ENCODE measurements at regions not wholly inside any gene's neighbourhood (a gene's known extent, or its start where the extent isn't known, plus 50 kb on each side); places are given as distances from the start of the nearest gene placed in this dataset.

GRCh38 chr9:88804254-88804596, 187.0 kb upstream of the S1PR3 start:
- no peaks in the 10 kb centered on the region for H4K20me1 ChIP-seq (ENCODE audit: control insufficient read depth, insufficient read depth, insufficient read length)
- no peaks in the 10 kb centered on the region; a peak in 1 of 7 replicates for H3K36me3 Mint-ChIP-seq (ENCODE audit: insufficient read depth in 1 of 3, low read depth in 3 of 3)
- H2BK20ac ChIP-seq (ENCODE audit: low read depth, low read length, poor library complexity, severe bottlenecking): no peak overlapping the region
- no peak overlapping the region for H3K27ac ChIP-seq (ENCODE audit: insufficient read length, low read depth, low read length)
- H2AK5ac ChIP-seq (ENCODE audit: insufficient read length, low read length): no peak overlapping the region
- H3K4me1 Mint-ChIP-seq: peaks cover 6 to 16% of the 10 kb centered on the region in 2 experiments
- no CpG with 5 or more reads among the region's 2 CpGs for WGBS (ENCODE audit: extremely low coverage, insufficient read length, low lambda C conversion rate)
- H3K4ac ChIP-seq (ENCODE audit: low read depth, low read length): no peak overlapping the region
- no peaks in the 10 kb centered on the region for H3K27me3 ChIP-seq (ENCODE audit: insufficient read depth, low read length)
- H3K9me3 ChIP-seq (ENCODE audit: control insufficient read depth, low read depth, low read length): no peaks in the 10 kb centered on the region
- no peak overlapping the region for H3K23ac ChIP-seq (ENCODE audit: insufficient read length, low read depth, low read length)
- no peak overlapping the region for H3K18ac ChIP-seq (ENCODE audit: insufficient read length, low read depth, low read length)
- no peak overlapping the region for H4K5ac ChIP-seq (ENCODE audit: insufficient read length, low read depth, low read length)
- H3K23me2 ChIP-seq (ENCODE audit: insufficient read length, low read depth, low read length, poor library complexity, severe bottlenecking): no peaks in the 10 kb centered on the region
- peaks cover 5% of the 10 kb centered on the region; the same call in 1 of the 2 replicates for H3K27me3 Mint-ChIP-seq (ENCODE audit: low read depth)
- H3K79me1 ChIP-seq (ENCODE audit: insufficient read depth, low read depth, low read length, poor library complexity, severe bottlenecking): no peaks in the 10 kb centered on the region
- H3T11ph ChIP-seq (ENCODE audit: low read length): no peak overlapping the region
- H3K9ac ChIP-seq (ENCODE audit: extremely low read depth, insufficient read length, low read length): no peak overlapping the region
- H3K4me2 ChIP-seq (ENCODE audit: insufficient read depth, insufficient read length, low read length): no peak overlapping the region
- no peak overlapping the region for H2BK12ac ChIP-seq (ENCODE audit: insufficient read length, low read depth, low read length)
- no peak overlapping the region for H2AFZ ChIP-seq (ENCODE audit: low read length)
- H3K9me3 Mint-ChIP-seq: peaks cover 0 to 2% of the 10 kb centered on the region in 2 experiments; a peak in 1 of 5 replicates
- no peak overlapping the region for H3K56ac ChIP-seq (ENCODE audit: insufficient read length, low read depth, low read length)
- no peak for DNase-seq
- H2BK15ac ChIP-seq (ENCODE audit: low read depth, low read length): no peak overlapping the region
- no peak overlapping the region for H4K8ac ChIP-seq (replicated peaks; ENCODE audit: insufficient read length, low read depth, low read length)
- no peak overlapping the region for H3K14ac ChIP-seq (ENCODE audit: insufficient read depth, low read length)
- H3K4me1 ChIP-seq (ENCODE audit: insufficient read depth, low read length): no peaks in the 10 kb centered on the region
- no peak overlapping the region for H3K4me3 Mint-ChIP-seq
- no peak overlapping the region for H4K91ac ChIP-seq (ENCODE audit: insufficient read length, low read depth, low read length)
- TF ChIP-seq CTCF (conservative IDR thresholded peaks at IDR 0.05): no peak
- H3K27ac Mint-ChIP-seq: no peak overlapping the region
- H3K79me2 ChIP-seq (ENCODE audit: insufficient read depth, low read length): no peaks in the 10 kb centered on the region
- H2BK120ac ChIP-seq (ENCODE audit: low read depth, low read length, poor library complexity, severe bottlenecking): no peak overlapping the region
- H2BK5ac ChIP-seq (ENCODE audit: insufficient read length, low read length): no peak overlapping the region

All from H9 (cell line).